Vagina (tissue), 2 donors: ENCODE measurements at regions not wholly inside any gene's neighbourhood (a gene's known extent, or its start where the extent isn't known, plus 50 kb on each side); places are given as distances from the start of the nearest gene placed in this dataset.

Source experiments
- DNase-seq, 2 donors: peaks; one replicate each; pipeline ENCODE4 v3.0.0-alpha.2; 2017; ENCODE audit errors: extremely low spot score in 2 of 2
- H3K27ac ChIP-seq: fragments of 200-600 bp; sonication (generic); one replicate; pipeline ENCODE4 v1.5.1; 2019
- H3K27me3 ChIP-seq: fragments of 200-600 bp; sonication (generic); one replicate; pipeline ENCODE4 v1.5.1; 2019
- H3K36me3 ChIP-seq, 2 donors: fragments of 200-600 bp; sonication (generic); one replicate each; pipeline ENCODE4 v1.5.1; 2017 to 2019
- H3K4me1 ChIP-seq: fragments of 200-600 bp; sonication (generic); one replicate; pipeline ENCODE4 v1.5.1; 2019
- H3K4me3 ChIP-seq, 2 donors: fragments of 200-600 bp; sonication (generic); 1 replicate in 1 of 2; 2 replicates in 1 of 2; pipeline ENCODE4 v1.5.1; 2016 to 2019
- H3K9me3 ChIP-seq: fragments of 200-600 bp; sonication (generic); one replicate; pipeline ENCODE4 v1.5.1; 2019
- POLR2A ChIP-seq, 2 donors: fragments of 450-650 bp; IDR thresholded peaks; one replicate each; pipeline ENCODE4 v1.6.1; 2017; ENCODE audit warnings: antibody characterized with exemption in 2 of 2, mild to moderate bottlenecking in 2 of 2, moderate library complexity in 2 of 2
- POLR2AphosphoS5 ChIP-seq, 2 donors: sonication (generic); formaldehyde crosslinking; IDR thresholded peaks; one replicate each; pipeline ENCODE4 v1.9.0; 2017; ENCODE audit warnings: antibody characterized with exemption in 2 of 2, mild to moderate bottlenecking in 2 of 2, low read depth in 1 of 2; ENCODE audit not compliant: insufficient read depth in 1 of 2
- intact Hi-C: fragments of 100-400 bp; cut with DNase I; formaldehyde crosslinking; loops from one replicate; pipeline ENCODE4 v1.15.1; 2023
- TF ChIP-seq, protein P1 (sequence below), 3 experiments: fragments of 450-650 bp in 2 of 3; fragments of 200-600 bp in 1 of 3; sonication (generic) in 1 of 3; IDR thresholded peaks; one replicate each; pipeline ENCODE4 v1.5.1; 2017 to 2019; ENCODE audit warnings: antibody characterized with exemption in 3 of 3, mild to moderate bottlenecking in 2 of 3, moderate library complexity in 2 of 3

DNA sequence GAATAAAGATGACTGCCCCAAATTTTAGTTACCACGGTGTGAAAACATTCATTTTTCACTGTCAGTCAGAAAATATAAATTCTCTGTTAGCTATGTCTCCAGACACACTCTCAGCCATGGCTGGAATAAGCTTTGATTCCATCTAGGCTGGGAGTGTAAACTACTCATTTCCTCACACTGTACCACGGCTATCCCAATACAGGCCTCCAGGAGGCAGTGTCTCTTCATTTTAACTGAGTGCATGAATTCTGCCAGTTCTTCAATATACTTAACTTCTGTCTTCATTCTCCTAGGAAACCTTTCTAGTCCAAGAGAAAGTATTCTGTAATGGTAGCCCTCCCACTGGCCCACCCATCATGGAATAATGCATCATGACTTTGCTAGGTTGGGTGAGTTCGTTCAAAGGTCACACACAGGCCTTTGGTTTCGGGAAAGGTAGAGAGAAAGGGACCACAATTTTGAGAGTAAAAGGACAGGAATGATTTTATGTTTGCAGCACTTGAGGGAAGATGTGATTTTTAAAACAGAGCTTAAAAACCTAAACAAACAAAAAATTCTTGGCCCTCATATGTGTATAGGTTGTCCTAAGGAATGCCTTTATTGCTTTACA is 381.1 kb downstream of the SEC23A start:
- H3K4me1 ChIP-seq = no peaks in the 10 kb centered on the region
- TF ChIP-seq, protein P1, sequence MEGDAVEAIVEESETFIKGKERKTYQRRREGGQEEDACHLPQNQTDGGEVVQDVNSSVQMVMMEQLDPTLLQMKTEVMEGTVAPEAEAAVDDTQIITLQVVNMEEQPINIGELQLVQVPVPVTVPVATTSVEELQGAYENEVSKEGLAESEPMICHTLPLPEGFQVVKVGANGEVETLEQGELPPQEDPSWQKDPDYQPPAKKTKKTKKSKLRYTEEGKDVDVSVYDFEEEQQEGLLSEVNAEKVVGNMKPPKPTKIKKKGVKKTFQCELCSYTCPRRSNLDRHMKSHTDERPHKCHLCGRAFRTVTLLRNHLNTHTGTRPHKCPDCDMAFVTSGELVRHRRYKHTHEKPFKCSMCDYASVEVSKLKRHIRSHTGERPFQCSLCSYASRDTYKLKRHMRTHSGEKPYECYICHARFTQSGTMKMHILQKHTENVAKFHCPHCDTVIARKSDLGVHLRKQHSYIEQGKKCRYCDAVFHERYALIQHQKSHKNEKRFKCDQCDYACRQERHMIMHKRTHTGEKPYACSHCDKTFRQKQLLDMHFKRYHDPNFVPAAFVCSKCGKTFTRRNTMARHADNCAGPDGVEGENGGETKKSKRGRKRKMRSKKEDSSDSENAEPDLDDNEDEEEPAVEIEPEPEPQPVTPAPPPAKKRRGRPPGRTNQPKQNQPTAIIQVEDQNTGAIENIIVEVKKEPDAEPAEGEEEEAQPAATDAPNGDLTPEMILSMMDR (IDR thresholded peaks at IDR 0.05) = peak in 2 of 3 experiments; percentile 12 to 58
- TF ChIP-seq POLR2A (IDR thresholded peaks at IDR 0.05) (no peak), POLR2AphosphoS5 (IDR thresholded peaks at IDR 0.05; ENCODE audit: insufficient read depth in 1 of 2, low read depth in 1 of 2) (no peak)
- no peak overlapping the region for H3K27ac ChIP-seq
- intact Hi-C loops = loop anchor here (5.0 kb wide), 2 partner anchors 145 to 245 kb away; no protein-coding TSS in a partner anchor
- no peaks in the 10 kb centered on the region for H3K27me3 ChIP-seq
- no peaks in the 10 kb centered on the region for H3K9me3 ChIP-seq
- no peaks in the 10 kb centered on the region for H3K36me3 ChIP-seq
- no peak for DNase-seq
- no peak overlapping the region for H3K4me3 ChIP-seq

- H3K9me3 ChIP-seq = no peaks in the 10 kb centered on the region
- no peaks in the 10 kb centered on the region for H3K4me1 ChIP-seq
- H3K4me3 ChIP-seq = no peak overlapping the region
- no peak for TF ChIP-seq POLR2A (IDR thresholded peaks at IDR 0.05)
- TF ChIP-seq, protein P1 (IDR thresholded peaks at IDR 0.05) = no peak
- no peak for TF ChIP-seq POLR2AphosphoS5 (IDR thresholded peaks at IDR 0.05; ENCODE audit: insufficient read depth in 1 of 2, low read depth in 1 of 2)
- H3K27ac ChIP-seq = no peak overlapping the region
- DNase-seq = no peak
- intact Hi-C loops = no loop called here
- H3K27me3 ChIP-seq = no peaks in the 10 kb centered on the region
- H3K36me3 ChIP-seq = no peaks in the 10 kb centered on the region
These were observed 384.5 kb downstream of the SEC23A start for GRCh38 chr14:38718519-38718918.

DNA sequence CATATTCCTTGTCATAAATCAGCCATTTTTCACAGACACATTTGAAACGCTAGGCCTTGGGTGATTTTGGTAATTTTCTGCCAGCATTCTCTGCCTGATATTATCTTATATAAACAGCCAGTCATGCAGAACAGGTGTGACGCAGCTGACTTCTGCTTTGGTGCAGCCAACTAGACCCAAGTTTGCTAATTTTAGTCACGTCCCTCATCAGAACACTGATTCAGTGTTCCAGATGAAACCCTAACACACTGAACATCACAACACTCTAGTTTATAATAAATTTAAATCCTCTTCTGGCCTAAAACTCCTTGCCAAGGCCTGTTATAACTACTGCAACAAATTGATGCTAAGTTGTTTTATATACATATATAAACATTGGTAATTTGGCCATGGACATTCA is 386.1 kb downstream of the SEC23A start:
- intact Hi-C loops = no loop called here
- TF ChIP-seq POLR2A (IDR thresholded peaks at IDR 0.05) = no peak
- TF ChIP-seq, protein P1 (IDR thresholded peaks at IDR 0.05) = no peak
- TF ChIP-seq POLR2AphosphoS5 (IDR thresholded peaks at IDR 0.05; ENCODE audit: insufficient read depth in 1 of 2, low read depth in 1 of 2) = no peak
- DNase-seq = no peak
- no peaks in the 10 kb centered on the region for H3K36me3 ChIP-seq
- no peaks in the 10 kb centered on the region for H3K27me3 ChIP-seq
- H3K9me3 ChIP-seq = no peaks in the 10 kb centered on the region
- no peaks in the 10 kb centered on the region for H3K4me1 ChIP-seq
- H3K27ac ChIP-seq = no peak overlapping the region
- H3K4me3 ChIP-seq = no peak overlapping the region

GRCh38 chr14:38710881-38711280 is 392.2 kb downstream of the SEC23A start:
- Histone ChIP-seq H3K27ac (no peak overlapping the region), H3K4me1 (no peaks in the 10 kb centered on the region), H3K4me3 (no peak overlapping the region), H3K36me3 (no peaks in the 10 kb centered on the region), H3K9me3 (no peaks in the 10 kb centered on the region), H3K27me3 (no peaks in the 10 kb centered on the region)
- intact Hi-C loops = no loop called here
- no peak for DNase-seq
- TF ChIP-seq POLR2A (IDR thresholded peaks at IDR 0.05) (no peak), POLR2AphosphoS5 (IDR thresholded peaks at IDR 0.05; ENCODE audit: insufficient read depth in 1 of 2, low read depth in 1 of 2) (no peak)
- TF ChIP-seq, protein P1 (IDR thresholded peaks at IDR 0.05) = no peak

DNA sequence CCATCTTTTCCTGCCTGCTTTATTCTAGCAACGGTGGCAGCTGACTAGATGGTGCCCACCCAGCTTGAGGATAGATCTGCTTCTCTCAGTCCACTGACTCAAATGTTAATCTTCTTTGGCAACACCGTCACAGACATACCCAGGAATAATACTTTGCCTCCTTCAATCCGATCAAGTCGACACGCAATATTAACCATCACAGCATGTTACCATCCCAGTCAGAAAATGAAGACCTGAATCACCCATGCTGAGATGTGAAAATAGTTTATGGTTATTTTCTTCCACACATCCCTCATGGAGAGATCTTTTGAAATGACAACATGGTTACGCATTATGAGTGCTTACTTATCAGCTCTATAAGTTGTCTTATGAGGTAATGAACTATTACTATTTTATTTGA is 392.8 kb downstream of the SEC23A start:
- Histone ChIP-seq H3K27me3 (no peaks in the 10 kb centered on the region), H3K27ac (no peak overlapping the region), H3K4me1 (no peaks in the 10 kb centered on the region), H3K4me3 (no peak overlapping the region), H3K36me3 (no peaks in the 10 kb centered on the region), H3K9me3 (no peaks in the 10 kb centered on the region)
- TF ChIP-seq POLR2AphosphoS5 (IDR thresholded peaks at IDR 0.05; ENCODE audit: insufficient read depth in 1 of 2, low read depth in 1 of 2) = no peak
- no peak for TF ChIP-seq POLR2A (IDR thresholded peaks at IDR 0.05)
- TF ChIP-seq, protein P1 (IDR thresholded peaks at IDR 0.05) = no peak
- intact Hi-C loops = no loop called here
- no peak for DNase-seq
